Tibial nerve (tissue), 4 donors: ENCODE measurements at regions not wholly inside any gene's neighbourhood (a gene's known extent, or its start where the extent isn't known, plus 50 kb on each side); places are given as distances from the start of the nearest gene placed in this dataset.

ENCODE experiments used
- EP300 ChIP-seq, 2 donors: sonication (generic); formaldehyde crosslinking; IDR thresholded peaks; one replicate each; pipeline ENCODE4 v1.6.1; 2017; ENCODE audit warnings: antibody characterized with exemption in 2 of 2, mild to moderate bottlenecking in 1 of 2
- POLR2A ChIP-seq, 2 donors: fragments of 450-650 bp; IDR thresholded peaks; one replicate each; pipeline ENCODE4 v1.6.1; 2017; ENCODE audit warnings: antibody characterized with exemption in 2 of 2, mild to moderate bottlenecking in 2 of 2, moderate library complexity in 2 of 2
- TF ChIP-seq, protein P1 (sequence below), 5 experiments: fragments of 200-600 bp in 3 of 5; fragments of 450-650 bp in 2 of 5; sonication (generic) in 3 of 5; IDR thresholded peaks; one replicate each; pipeline ENCODE4 v1.5.1; 2016 to 2019; ENCODE audit warnings: antibody characterized with exemption in 5 of 5, mild to moderate bottlenecking in 3 of 5, moderate library complexity in 2 of 5

DNA sequence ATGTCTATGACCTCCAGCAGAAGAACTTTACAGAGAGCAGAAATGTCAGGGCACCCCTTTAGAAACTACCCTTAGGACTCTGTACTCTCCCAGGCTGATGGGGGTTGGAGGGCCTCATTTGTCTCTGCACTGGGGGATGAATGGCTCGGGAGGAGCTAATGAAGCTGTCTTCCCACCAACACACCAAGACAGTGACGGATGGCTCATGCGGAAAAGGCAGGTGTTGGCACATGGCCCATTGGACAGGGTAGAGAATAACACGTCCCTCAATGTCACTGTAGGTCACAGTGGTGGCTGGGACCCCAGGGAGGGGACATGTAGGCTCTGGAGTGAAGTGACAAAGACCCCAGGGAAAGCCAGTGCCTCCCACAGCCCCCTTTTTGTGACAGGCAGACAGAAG is 64.0 kb upstream of the PCBD1 start:
- TF ChIP-seq POLR2A (IDR thresholded peaks at IDR 0.05) (no peak), EP300 (IDR thresholded peaks at IDR 0.05) (no peak)
- TF ChIP-seq, protein P1, sequence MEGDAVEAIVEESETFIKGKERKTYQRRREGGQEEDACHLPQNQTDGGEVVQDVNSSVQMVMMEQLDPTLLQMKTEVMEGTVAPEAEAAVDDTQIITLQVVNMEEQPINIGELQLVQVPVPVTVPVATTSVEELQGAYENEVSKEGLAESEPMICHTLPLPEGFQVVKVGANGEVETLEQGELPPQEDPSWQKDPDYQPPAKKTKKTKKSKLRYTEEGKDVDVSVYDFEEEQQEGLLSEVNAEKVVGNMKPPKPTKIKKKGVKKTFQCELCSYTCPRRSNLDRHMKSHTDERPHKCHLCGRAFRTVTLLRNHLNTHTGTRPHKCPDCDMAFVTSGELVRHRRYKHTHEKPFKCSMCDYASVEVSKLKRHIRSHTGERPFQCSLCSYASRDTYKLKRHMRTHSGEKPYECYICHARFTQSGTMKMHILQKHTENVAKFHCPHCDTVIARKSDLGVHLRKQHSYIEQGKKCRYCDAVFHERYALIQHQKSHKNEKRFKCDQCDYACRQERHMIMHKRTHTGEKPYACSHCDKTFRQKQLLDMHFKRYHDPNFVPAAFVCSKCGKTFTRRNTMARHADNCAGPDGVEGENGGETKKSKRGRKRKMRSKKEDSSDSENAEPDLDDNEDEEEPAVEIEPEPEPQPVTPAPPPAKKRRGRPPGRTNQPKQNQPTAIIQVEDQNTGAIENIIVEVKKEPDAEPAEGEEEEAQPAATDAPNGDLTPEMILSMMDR (IDR thresholded peaks at IDR 0.05): no peak
